Lower leg skin (tissue), 4 donors: ENCODE measurements at regions not wholly inside any gene's neighbourhood (a gene's known extent, or its start where the extent isn't known, plus 50 kb on each side); places are given as distances from the start of the nearest gene placed in this dataset.

Experiments
- DNase-seq, 2 donors: peaks; one replicate each; pipeline ENCODE4 v3.0.0-alpha.2; 2019; ENCODE audit warnings: low spot score in 2 of 2
- H3K4me3 ChIP-seq: fragments of 200-600 bp; sonication (generic); 2 replicates; pipeline ENCODE4 v1.5.1; 2017; ENCODE audit warnings: mild to moderate bottlenecking, low read depth; ENCODE audit not compliant: poor library complexity, severe bottlenecking
- CTCF ChIP-seq, 3 donors: fragments of 450-650 bp; IDR thresholded peaks; one replicate each; pipeline ENCODE4 v1.5.1; 2016; ENCODE audit warnings: antibody characterized with exemption in 3 of 3, mild to moderate bottlenecking in 3 of 3, moderate library complexity in 2 of 3
- POLR2A ChIP-seq, 2 donors: fragments of 450-650 bp; IDR thresholded peaks; one replicate each; pipeline ENCODE4 v1.6.1; 2016 to 2017; ENCODE audit warnings: antibody characterized with exemption in 2 of 2, mild to moderate bottlenecking in 1 of 2, moderate library complexity in 1 of 2
- WGBS, 2 donors: methylation state at CpG; one replicate each; pipeline ENCODE4 v1.1.5; 2018; 5-methylcytosine and 5-hydroxymethylcytosine counted together
- intact Hi-C: fragments of 100-400 bp; cut with DNase I; formaldehyde crosslinking; loops from one replicate; pipeline ENCODE4 v1.15.0; 2023; ENCODE audit warnings: low total_unique reads

DNA sequence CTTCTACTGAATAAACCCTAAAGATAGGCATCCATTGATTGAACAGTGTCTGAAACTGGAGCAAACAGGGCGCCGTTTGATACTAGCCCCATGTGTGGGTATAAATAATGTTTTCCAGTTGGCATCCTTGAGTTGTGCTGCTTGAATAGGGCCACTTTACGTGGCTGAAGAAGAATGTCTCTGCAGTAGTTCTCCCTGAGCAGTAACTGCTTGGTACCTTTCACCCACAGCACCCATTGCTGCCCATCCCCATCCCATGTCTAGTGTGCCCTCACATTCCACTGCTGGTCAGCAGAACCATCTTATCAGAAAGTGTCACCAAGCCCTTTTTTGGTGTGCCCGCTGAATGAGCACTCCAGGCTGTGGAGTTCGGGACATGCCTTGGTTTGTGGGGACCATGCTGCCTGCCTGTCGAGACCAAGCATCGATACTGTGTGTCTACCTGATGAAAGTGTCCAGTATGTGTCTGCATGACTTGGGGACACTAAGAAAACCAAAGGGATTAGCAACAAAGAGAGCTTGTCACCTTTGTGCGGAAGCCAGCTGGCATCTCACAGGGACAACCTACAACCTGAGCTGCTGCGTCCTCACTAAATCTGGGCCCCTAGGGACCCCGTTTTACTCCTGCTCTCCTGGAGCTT is 162.0 kb downstream of the TM9SF2 start:
- intact Hi-C loops = loop anchor here (10.0 kb wide), 1 partner anchor 241 kb away; no protein-coding TSS in a partner anchor
- 92 to 93% methylated on average over 10 of the region's 10 CpGs for WGBS, 2 donors
- no peak for DNase-seq
- TF ChIP-seq CTCF (IDR thresholded peaks at IDR 0.05) = no peak
- TF ChIP-seq POLR2A (IDR thresholded peaks at IDR 0.05) = no peak
- no peak overlapping the region for H3K4me3 ChIP-seq

GRCh38 chr13:99662678-99663077 is 161.4 kb downstream of the TM9SF2 start:
- intact Hi-C loops = loop anchor here (10.0 kb wide), 1 partner anchor 242 kb away; no protein-coding TSS in a partner anchor
- DNase-seq = no peak
- WGBS, 2 donors = 84 to 96% methylated on average over 3 of the region's 3 CpGs
- TF ChIP-seq CTCF (IDR thresholded peaks at IDR 0.05) (no peak), POLR2A (IDR thresholded peaks at IDR 0.05) (no peak)
- no peak overlapping the region for H3K4me3 ChIP-seq

DNA sequence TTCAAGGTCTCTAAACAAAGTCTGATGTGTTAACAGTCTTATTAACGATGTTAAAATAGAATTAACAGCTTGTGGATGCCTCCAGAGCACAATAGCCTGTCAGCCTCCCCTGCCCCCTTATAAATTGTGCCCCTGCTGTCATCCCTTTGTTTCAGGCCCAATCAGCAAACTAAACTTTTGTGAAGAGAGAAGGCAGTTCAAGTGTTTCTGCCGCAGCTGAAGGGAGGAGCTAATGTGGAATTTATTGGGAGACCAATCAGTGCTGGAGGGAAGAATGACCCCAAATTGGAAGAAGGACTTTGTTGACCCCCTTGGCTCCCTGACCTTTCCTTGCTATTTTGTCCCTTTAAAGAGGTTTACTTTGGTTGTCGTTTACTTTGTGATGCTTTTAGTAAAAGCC is 160.5 kb downstream of the TM9SF2 start:
- WGBS, 2 donors = 89 to 92% methylated on average over 3 of the region's 3 CpGs
- intact Hi-C loops = loop anchor here (10.0 kb wide), 1 partner anchor 243 kb away; no protein-coding TSS in a partner anchor

GRCh38 chr13:99659866-99660554 is 158.7 kb downstream of the TM9SF2 start:
- 80 to 87% methylated on average over 11 of the region's 11 CpGs for WGBS, 2 donors
- TF ChIP-seq POLR2A (IDR thresholded peaks at IDR 0.05) (no peak), CTCF (IDR thresholded peaks at IDR 0.05) (no peak)
- no peak for DNase-seq
- H3K4me3 ChIP-seq = no peak overlapping the region
- intact Hi-C loops = loop anchor here (10.0 kb wide), 2 partner anchors 245 to 855 kb away; no protein-coding TSS in a partner anchor

More for the DNA sequence above, 160.5 kb downstream of the TM9SF2 start:
- no peak for TF ChIP-seq CTCF (IDR thresholded peaks at IDR 0.05)
- TF ChIP-seq POLR2A (IDR thresholded peaks at IDR 0.05) = no peak
- H3K4me3 ChIP-seq = no peak overlapping the region
- DNase-seq = no peak

DNA sequence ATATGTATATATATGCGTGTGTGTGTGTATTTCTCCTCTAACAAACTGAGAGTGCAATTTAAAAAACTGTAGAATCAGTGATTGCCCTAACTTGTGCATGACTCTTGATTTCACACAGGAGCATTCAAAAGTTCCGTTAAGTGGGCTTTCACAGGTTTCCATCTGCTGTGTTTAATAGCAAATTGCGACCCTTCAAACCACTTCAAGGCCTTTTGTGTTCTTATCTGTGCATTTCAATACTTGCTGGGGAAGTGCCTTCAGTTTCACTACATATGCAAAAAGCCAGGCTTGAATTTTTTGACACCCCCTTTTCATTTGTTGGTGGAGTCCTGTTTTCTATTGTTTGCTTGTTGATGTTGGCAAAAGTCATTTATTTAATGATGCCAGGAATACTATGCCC is 158.0 kb downstream of the TM9SF2 start:
- DNase-seq = no peak
- H3K4me3 ChIP-seq = no peak overlapping the region
- intact Hi-C loops = loop anchor here (10.0 kb wide), 1 partner anchor 856 kb away; no protein-coding TSS in a partner anchor
- TF ChIP-seq POLR2A (IDR thresholded peaks at IDR 0.05) = no peak
- no peak for TF ChIP-seq CTCF (IDR thresholded peaks at IDR 0.05)
- 88 to 89% methylated on average over 3 of the region's 3 CpGs for WGBS, 2 donors
